HEK293 (cell line): ENCODE measurements at regions not wholly inside any gene's neighbourhood (a gene's known extent, or its start where the extent isn't known, plus 50 kb on each side); places are given as distances from the start of the nearest gene placed in this dataset.

Experiments
- PBX3 ChIP-seq: sonication (generic); formaldehyde crosslinking; IDR thresholded peaks from 2 replicates; pipeline ENCODE4 v1.8.1; 2022; ENCODE audit warnings: mild to moderate bottlenecking, moderate library complexity, missing genetic modification reagents
- ZNF274 ChIP-seq, 2 experiments: fragments of 200-500 bp in 1 of 2; fragments of 450-650 bp in 1 of 2; sonication (Bioruptor generic) in 1 of 2; formaldehyde crosslinking in 1 of 2; IDR thresholded peaks; 2 replicates each; pipeline versions ENCODE4 v1.5.1 to v1.6.1; 2014 to 2016; ENCODE audit warnings: borderline replicate concordance in 1 of 2, inconsistent platforms in 1 of 2, low read length in 1 of 2, missing biosample characterization in 1 of 2, missing genetic modification characterization in 1 of 2

GRCh38 chr21:22993822-22994574 lies 1995.8 kb downstream of the NCAM2 start:
- TF ChIP-seq PBX3 (CRISPR knock-in tag) (no peak), ZNF274 (IDR thresholded peaks at IDR 0.05; ENCODE audit: low read length) (no peak), ZNF274 (tag by site-specific recombination; IDR thresholded peaks at IDR 0.05; ENCODE audit: borderline replicate concordance) (no peak)
